Neural crest cell (in vitro differentiated cells): ENCODE measurements at regions not wholly inside any gene's neighbourhood (a gene's known extent, or its start where the extent isn't known, plus 50 kb on each side); places are given as distances from the start of the nearest gene placed in this dataset.

Experiments used
- DNase-seq: peaks from one replicate; pipeline ENCODE4 v3.0.0; 2021; ENCODE audit warnings: low read depth, mixed read lengths, low spot score
- H3K27ac Mint-ChIP-seq: one replicate; pipeline ENCODE4 v1.8.0; 2021; ENCODE audit warnings: mild to moderate bottlenecking, mixed read lengths; ENCODE audit not compliant: unreplicated experiment
- H3K27me3 Mint-ChIP-seq: 2 replicates; pipeline ENCODE4 v1.8.0; 2021; ENCODE audit warnings: low read depth, mild to moderate bottlenecking, mixed read lengths
- H3K36me3 Mint-ChIP-seq: 2 replicates; pipeline ENCODE4 v1.8.0; 2021; ENCODE audit warnings: low read depth, mild to moderate bottlenecking, mixed read lengths
- H3K4me1 Mint-ChIP-seq: 2 replicates; pipeline ENCODE4 v1.8.0; 2021; ENCODE audit warnings: mixed read lengths
- H3K4me3 Mint-ChIP-seq: one replicate; pipeline ENCODE4 v1.8.0; 2021; ENCODE audit warnings: mild to moderate bottlenecking, mixed read lengths
- H3K9me3 Mint-ChIP-seq: 2 replicates; pipeline ENCODE4 v1.8.0; 2021; ENCODE audit warnings: mixed read lengths
- TF ChIP-seq, protein P1 (sequence below): fragments of 200-600 bp; sonication (generic); conservative IDR thresholded peaks from 2 replicates; pipeline ENCODE4 v1.5.0; 2021; ENCODE audit warnings: antibody characterized with exemption, mild to moderate bottlenecking

DNA sequence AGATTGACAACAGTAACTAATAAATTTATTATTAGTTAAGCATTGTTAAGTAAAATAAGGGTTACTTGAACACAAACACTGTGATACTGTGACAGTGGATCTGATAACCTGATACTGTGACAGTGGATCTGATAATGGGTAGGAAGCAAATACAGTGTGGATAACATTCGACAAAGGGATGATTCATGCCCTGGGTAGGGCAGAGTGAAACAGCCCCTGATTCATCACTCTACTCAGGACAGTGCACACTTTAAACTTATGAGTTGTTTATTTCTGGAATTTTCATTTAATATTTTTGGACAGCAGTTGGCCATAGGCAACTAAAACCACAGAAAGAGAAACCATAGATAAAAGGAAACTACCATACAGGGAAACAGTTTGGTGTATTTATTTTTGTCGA, 60.8 kb upstream of the CTSC start:
- Mint-ChIP-seq H3K4me3 (no peak overlapping the region), H3K27me3 (no peaks in the 10 kb centered on the region), H3K27ac (no peak overlapping the region), H3K9me3 (no peaks in the 10 kb centered on the region), H3K4me1 (peaks cover 11% of the 10 kb centered on the region), H3K36me3 (no peaks in the 10 kb centered on the region)
- TF ChIP-seq, protein P1, sequence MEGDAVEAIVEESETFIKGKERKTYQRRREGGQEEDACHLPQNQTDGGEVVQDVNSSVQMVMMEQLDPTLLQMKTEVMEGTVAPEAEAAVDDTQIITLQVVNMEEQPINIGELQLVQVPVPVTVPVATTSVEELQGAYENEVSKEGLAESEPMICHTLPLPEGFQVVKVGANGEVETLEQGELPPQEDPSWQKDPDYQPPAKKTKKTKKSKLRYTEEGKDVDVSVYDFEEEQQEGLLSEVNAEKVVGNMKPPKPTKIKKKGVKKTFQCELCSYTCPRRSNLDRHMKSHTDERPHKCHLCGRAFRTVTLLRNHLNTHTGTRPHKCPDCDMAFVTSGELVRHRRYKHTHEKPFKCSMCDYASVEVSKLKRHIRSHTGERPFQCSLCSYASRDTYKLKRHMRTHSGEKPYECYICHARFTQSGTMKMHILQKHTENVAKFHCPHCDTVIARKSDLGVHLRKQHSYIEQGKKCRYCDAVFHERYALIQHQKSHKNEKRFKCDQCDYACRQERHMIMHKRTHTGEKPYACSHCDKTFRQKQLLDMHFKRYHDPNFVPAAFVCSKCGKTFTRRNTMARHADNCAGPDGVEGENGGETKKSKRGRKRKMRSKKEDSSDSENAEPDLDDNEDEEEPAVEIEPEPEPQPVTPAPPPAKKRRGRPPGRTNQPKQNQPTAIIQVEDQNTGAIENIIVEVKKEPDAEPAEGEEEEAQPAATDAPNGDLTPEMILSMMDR, result no peak
- no peak for DNase-seq

DNA sequence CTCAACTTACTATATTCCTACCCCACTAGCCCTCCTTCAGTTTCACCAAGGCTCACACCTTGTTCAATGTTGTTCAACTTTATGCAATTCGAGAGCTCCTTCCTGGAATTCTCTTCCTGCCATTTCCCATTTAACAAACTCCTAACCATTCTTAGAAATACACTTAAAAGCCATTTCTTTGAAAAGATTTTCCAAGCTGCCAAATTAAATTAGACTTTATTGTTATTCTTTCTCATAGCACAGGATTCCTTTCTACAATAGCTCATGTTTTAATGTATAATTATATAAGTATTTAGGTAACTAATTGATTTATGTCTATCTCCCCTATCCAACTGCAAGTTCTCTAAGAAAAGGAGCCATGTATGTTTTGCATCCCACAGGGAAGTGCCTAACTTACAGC, 52.7 kb upstream of the CTSC start:
- DNase-seq, result no peak
- Mint-ChIP-seq H3K4me3 (no peak overlapping the region), H3K27me3 (no peaks in the 10 kb centered on the region), H3K27ac (no peak overlapping the region), H3K9me3 (peaks cover 7% of the 10 kb centered on the region), H3K36me3 (no peaks in the 10 kb centered on the region), H3K4me1 (no peaks in the 10 kb centered on the region)
- TF ChIP-seq, protein P1, result no peak

DNA sequence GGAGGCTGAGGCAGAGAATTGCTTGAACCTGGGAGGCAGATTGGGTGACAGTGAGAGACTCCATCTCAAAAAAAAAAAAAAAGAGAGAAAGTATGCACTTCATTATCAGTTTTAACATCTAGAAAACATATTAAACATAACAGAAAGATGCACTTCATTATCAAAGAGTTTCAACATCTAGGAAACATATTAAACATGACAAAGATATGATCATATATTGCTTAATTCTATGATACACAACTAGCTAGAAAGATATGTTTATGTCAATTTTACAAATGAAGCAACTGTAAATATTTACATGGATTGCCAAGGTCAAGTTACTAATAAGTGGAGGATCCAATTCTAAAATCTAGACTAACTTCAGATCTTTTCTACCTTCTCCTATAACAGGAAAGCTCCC, 50.4 kb upstream of the CTSC start:
- peaks cover 7% of the 10 kb centered on the region for H3K9me3 Mint-ChIP-seq
- TF ChIP-seq, protein P1, result no peak
- H3K27me3 Mint-ChIP-seq, result no peaks in the 10 kb centered on the region
- no peak for DNase-seq
- H3K4me3 Mint-ChIP-seq, result no peak overlapping the region
- H3K36me3 Mint-ChIP-seq, result no peaks in the 10 kb centered on the region
- peaks cover 4% of the 10 kb centered on the region for H3K4me1 Mint-ChIP-seq
- no peak overlapping the region for H3K27ac Mint-ChIP-seq
